ENCODE measurements at regions not wholly inside any gene's neighbourhood (a gene's known extent, or its start where the extent isn't known, plus 50 kb on each side); places are given as distances from the start of the nearest gene placed in this dataset.

- no peak overlapping the region for H3K27ac Mint-ChIP-seq
- peaks cover 4% of the 10 kb centered on the region for H3K4me1 Mint-ChIP-seq
- H3K27me3 Mint-ChIP-seq (ENCODE audit: low read depth): no peaks in the 10 kb centered on the region
- TF ChIP-seq CTCF (IDR thresholded peaks at IDR 0.05; ENCODE audit: unreplicated experiment): no peak
- H3K9me3 Mint-ChIP-seq: peaks cover 16% of the 10 kb centered on the region
- no peaks in the 10 kb centered on the region for H3K36me3 Mint-ChIP-seq
- DNase-seq (ENCODE audit: low spot score in 2 of 2, unreplicated experiment in 2 of 2): no peak
- no peak overlapping the region for H3K4me3 Mint-ChIP-seq
Observed at GRCh38 chr3:76016111-76016510, 230.8 kb upstream of the ZNF717 start.

- no peak overlapping the region for H3K27ac Mint-ChIP-seq
- no peak for DNase-seq (ENCODE audit: low spot score in 2 of 2, unreplicated experiment in 2 of 2)
- H3K4me1 Mint-ChIP-seq: peaks cover 3% of the 10 kb centered on the region
- TF ChIP-seq CTCF (IDR thresholded peaks at IDR 0.05; ENCODE audit: unreplicated experiment): no peak
- H3K27me3 Mint-ChIP-seq (ENCODE audit: low read depth): no peaks in the 10 kb centered on the region
- no peak overlapping the region for H3K4me3 Mint-ChIP-seq
- no peaks in the 10 kb centered on the region for H3K36me3 Mint-ChIP-seq
- H3K9me3 Mint-ChIP-seq: peaks cover 19% of the 10 kb centered on the region
Observed at GRCh38 chr3:76016769-76017439, 231.6 kb upstream of the ZNF717 start.

GRCh38 chr3:76021376-76021775, 236.0 kb upstream of the ZNF717 start:
- Mint-ChIP-seq H3K4me3 (no peak overlapping the region), H3K27ac (no peak overlapping the region), H3K36me3 (peaks cover 5% of the 10 kb centered on the region), H3K4me1 (peaks cover 19% of the 10 kb centered on the region), H3K9me3 (peaks cover 26% of the 10 kb centered on the region), H3K27me3 (ENCODE audit: low read depth) (no peaks in the 10 kb centered on the region)
- TF ChIP-seq CTCF (IDR thresholded peaks at IDR 0.05; ENCODE audit: unreplicated experiment): no peak
- DNase-seq (ENCODE audit: low spot score in 2 of 2, unreplicated experiment in 2 of 2): no peak

GRCh38 chr3:76024640-76025039, 239.3 kb upstream of the ZNF717 start:
- Mint-ChIP-seq H3K27me3 (ENCODE audit: low read depth) (no peaks in the 10 kb centered on the region), H3K9me3 (peaks cover 19% of the 10 kb centered on the region), H3K4me3 (no peak overlapping the region), H3K4me1 (peaks cover 16% of the 10 kb centered on the region), H3K27ac (no peak overlapping the region), H3K36me3 (peaks cover 5% of the 10 kb centered on the region)
- peak; percentile 53 for TF ChIP-seq CTCF (IDR thresholded peaks at IDR 0.05; ENCODE audit: unreplicated experiment)
- DNase-seq (ENCODE audit: low spot score in 2 of 2, unreplicated experiment in 2 of 2): no peak

GRCh38 chr3:76025561-76025960, 240.2 kb upstream of the ZNF717 start:
- H3K36me3 Mint-ChIP-seq: peaks cover 12% of the 10 kb centered on the region
- no peak overlapping the region for H3K4me3 Mint-ChIP-seq
- H3K27ac Mint-ChIP-seq: no peak overlapping the region
- no peaks in the 10 kb centered on the region for H3K27me3 Mint-ChIP-seq (ENCODE audit: low read depth)
- no peak for TF ChIP-seq CTCF (IDR thresholded peaks at IDR 0.05; ENCODE audit: unreplicated experiment)
- no peak for DNase-seq (ENCODE audit: low spot score in 2 of 2, unreplicated experiment in 2 of 2)
- H3K4me1 Mint-ChIP-seq: peaks cover 16% of the 10 kb centered on the region
- peaks cover 22% of the 10 kb centered on the region for H3K9me3 Mint-ChIP-seq

GRCh38 chr3:76026379-76026778, 241.0 kb upstream of the ZNF717 start:
- Mint-ChIP-seq H3K9me3 (peaks cover 20% of the 10 kb centered on the region), H3K27ac (peak overlapping the region; percentile 5), H3K27me3 (ENCODE audit: low read depth) (no peaks in the 10 kb centered on the region), H3K4me1 (peaks cover 16% of the 10 kb centered on the region), H3K4me3 (no peak overlapping the region), H3K36me3 (peaks cover 19% of the 10 kb centered on the region)
- no peak for TF ChIP-seq CTCF (IDR thresholded peaks at IDR 0.05; ENCODE audit: unreplicated experiment)
- DNase-seq (ENCODE audit: low spot score in 2 of 2, unreplicated experiment in 2 of 2): no peak
